Endodermal cell (in vitro differentiated cells): ENCODE measurements at regions not wholly inside any gene's neighbourhood (a gene's known extent, or its start where the extent isn't known, plus 50 kb on each side); places are given as distances from the start of the nearest gene placed in this dataset.

Experiments
- DNase-seq: peaks from one replicate; pipeline ENCODE4 v3.0.0-alpha.2; 2017
- H3K27ac ChIP-seq: 2 replicates; pipeline ENCODE4 v1.5.1; 2013; ENCODE audit warnings: mild to moderate bottlenecking, low read depth, low read length, moderate library complexity
- H3K27me3 ChIP-seq: 2 replicates; pipeline ENCODE4 v1.6.1; 2013; ENCODE audit warnings: mild to moderate bottlenecking, low read length, moderate library complexity; ENCODE audit not compliant: insufficient read depth, control insufficient read depth, poor library complexity, severe bottlenecking
- H3K36me3 ChIP-seq: 2 replicates; pipeline ENCODE4 v1.7.0; 2013; ENCODE audit warnings: mild to moderate bottlenecking, low read length, moderate library complexity; ENCODE audit not compliant: control insufficient read depth, insufficient read depth
- H3K4me1 ChIP-seq: one replicate; pipeline ENCODE4 v1.7.0; 2013; ENCODE audit warnings: low read length; ENCODE audit not compliant: control insufficient read depth, insufficient read depth
- H3K4me3 ChIP-seq: 2 replicates; pipeline ENCODE4 v1.5.1; 2013; ENCODE audit warnings: mild to moderate bottlenecking, low read length, moderate library complexity
- H3K9ac ChIP-seq: 2 replicates; pipeline ENCODE4 v1.6.1; 2013; ENCODE audit warnings: mild to moderate bottlenecking, low read length, moderate library complexity; ENCODE audit not compliant: poor library complexity, severe bottlenecking; ENCODE audit errors: extremely low read depth
- H3K9me3 ChIP-seq: 2 replicates; pipeline ENCODE4 v1.6.1; 2013; ENCODE audit warnings: mild to moderate bottlenecking, low read length, moderate library complexity; ENCODE audit not compliant: control insufficient read depth
- H3K27ac Mint-ChIP-seq: 2 replicates; pipeline ENCODE4 v1.8.0; 2020; ENCODE audit warnings: mixed read lengths
- H3K27me3 Mint-ChIP-seq: 2 replicates; pipeline ENCODE4 v1.8.0; 2021; ENCODE audit warnings: mild to moderate bottlenecking, mixed read lengths; ENCODE audit not compliant: insufficient read depth
- H3K36me3 Mint-ChIP-seq: 2 replicates; pipeline ENCODE4 v1.8.0; 2020; ENCODE audit warnings: low read depth, mixed read lengths
- H3K4me1 Mint-ChIP-seq: 2 replicates; pipeline ENCODE4 v1.8.0; 2020; ENCODE audit warnings: mixed read lengths
- H3K4me3 Mint-ChIP-seq: 2 replicates; pipeline ENCODE4 v1.8.0; 2020; ENCODE audit warnings: mild to moderate bottlenecking, moderate library complexity, mixed read lengths
- H3K9me3 Mint-ChIP-seq: 2 replicates; pipeline ENCODE4 v1.8.0; 2020; ENCODE audit warnings: mild to moderate bottlenecking, mixed read lengths
- CTCF ChIP-seq: fragments of 200-600 bp; sonication (generic); conservative IDR thresholded peaks from 2 replicates; pipeline ENCODE4 v1.5.0; 2021; ENCODE audit warnings: antibody characterized with exemption, mild to moderate bottlenecking
- WGBS, 2 experiments: methylation state at CpG; one replicate each; pipeline versions ENCODE4 v1.1.5 to v1.1.7; 2013; ENCODE audit warnings: missing lambda C conversion rate in 2 of 2, mixed read lengths in 1 of 2; ENCODE audit not compliant: insufficient coverage in 1 of 2, insufficient read length in 1 of 2; 5-methylcytosine and 5-hydroxymethylcytosine counted together

GRCh38 chr12:19010726-19011125, 118.8 kb upstream of the PLEKHA5 start:
- Histone ChIP-seq H3K27ac (no peak overlapping the region), H3K9me3 (no peaks in the 10 kb centered on the region), H3K9ac (no peak overlapping the region), H3K4me3 (no peak overlapping the region), H3K36me3 (no peaks in the 10 kb centered on the region), H3K27me3 (peaks cover 20% of the 10 kb centered on the region), H3K4me1 (peaks cover 11% of the 10 kb centered on the region)
- Mint-ChIP-seq H3K27ac (no peak overlapping the region), H3K4me1 (peaks cover 28% of the 10 kb centered on the region), H3K27me3 (peaks cover 28% of the 10 kb centered on the region), H3K4me3 (no peak overlapping the region), H3K9me3 (no peaks in the 10 kb centered on the region), H3K36me3 (no peaks in the 10 kb centered on the region)
- WGBS, 2 experiments, result 94% methylated on average over 7 to 10 of the region's 10 CpGs
- TF ChIP-seq CTCF, result peak; percentile 30
- peak; percentile 53 for DNase-seq

GRCh38 chr12:19012965-19013364, 116.6 kb upstream of the PLEKHA5 start:
- H3K9ac ChIP-seq, result no peak overlapping the region
- Mint-ChIP-seq H3K36me3 (no peaks in the 10 kb centered on the region), H3K9me3 (no peaks in the 10 kb centered on the region), H3K27ac (no peak overlapping the region), H3K4me3 (no peak overlapping the region), H3K4me1 (peaks cover 19% of the 10 kb centered on the region), H3K27me3 (peaks cover 13% of the 10 kb centered on the region)
- peaks cover 5% of the 10 kb centered on the region for H3K27me3 ChIP-seq
- no peak for DNase-seq
- TF ChIP-seq CTCF, result no peak
- no peaks in the 10 kb centered on the region for H3K36me3 ChIP-seq
- no peaks in the 10 kb centered on the region for H3K9me3 ChIP-seq
- peaks cover 9% of the 10 kb centered on the region for H3K4me1 ChIP-seq
- no peak overlapping the region for H3K27ac ChIP-seq
- no peak overlapping the region for H3K4me3 ChIP-seq
- 94 to 100% methylated on average over 1 to 3 of the region's 3 CpGs for WGBS, 2 experiments

GRCh38 chr12:19014240-19014639, 115.3 kb upstream of the PLEKHA5 start:
- H3K27ac Mint-ChIP-seq, result no peak overlapping the region
- Histone ChIP-seq H3K4me3 (no peak overlapping the region), H3K36me3 (no peaks in the 10 kb centered on the region), H3K9ac (no peak overlapping the region), H3K4me1 (peaks cover 9% of the 10 kb centered on the region), H3K27ac (no peak overlapping the region), H3K9me3 (no peaks in the 10 kb centered on the region), H3K27me3 (no peaks in the 10 kb centered on the region)
- H3K27me3 Mint-ChIP-seq, result peaks cover 10% of the 10 kb centered on the region
- no peak overlapping the region for H3K4me3 Mint-ChIP-seq
- DNase-seq, result no peak
- H3K4me1 Mint-ChIP-seq, result peaks cover 19% of the 10 kb centered on the region
- TF ChIP-seq CTCF, result no peak
- H3K36me3 Mint-ChIP-seq, result no peaks in the 10 kb centered on the region
- H3K9me3 Mint-ChIP-seq, result no peaks in the 10 kb centered on the region
- WGBS, 2 experiments, result 83 to 86% methylated on average over 1 to 2 of the region's 2 CpGs
